ENCODE measurements at regions not wholly inside any gene's neighbourhood (a gene's known extent, or its start where the extent isn't known, plus 50 kb on each side); places are given as distances from the start of the nearest gene placed in this dataset.
"Not testable (repeated sequence)": the region's sequence is repeated elsewhere in the genome, so short reads cannot be mapped to it uniquely, and the experiment has no call there.

DNA sequence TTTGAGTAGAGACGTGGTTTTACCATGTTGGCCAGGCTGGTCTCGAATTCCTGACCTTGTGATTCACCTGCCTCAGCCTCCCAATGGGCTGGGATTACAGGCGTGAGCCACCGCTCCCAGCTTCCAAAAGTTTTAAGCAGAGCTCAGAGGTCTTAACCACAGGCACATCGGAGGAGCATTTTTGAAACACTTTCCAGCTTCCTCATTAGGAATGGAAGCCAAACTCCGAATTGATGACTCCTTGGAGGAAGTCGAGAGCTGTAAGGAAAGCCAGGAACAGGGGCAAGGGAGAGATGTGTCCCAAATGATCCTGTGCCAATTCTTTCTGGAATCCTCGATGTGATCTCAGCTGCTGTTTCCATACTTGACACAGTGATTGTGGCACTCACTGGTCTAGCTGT lies 56.2 kb upstream of the CCZ1B start:
- ATAC-seq = not testable (repeated sequence)

DNA sequence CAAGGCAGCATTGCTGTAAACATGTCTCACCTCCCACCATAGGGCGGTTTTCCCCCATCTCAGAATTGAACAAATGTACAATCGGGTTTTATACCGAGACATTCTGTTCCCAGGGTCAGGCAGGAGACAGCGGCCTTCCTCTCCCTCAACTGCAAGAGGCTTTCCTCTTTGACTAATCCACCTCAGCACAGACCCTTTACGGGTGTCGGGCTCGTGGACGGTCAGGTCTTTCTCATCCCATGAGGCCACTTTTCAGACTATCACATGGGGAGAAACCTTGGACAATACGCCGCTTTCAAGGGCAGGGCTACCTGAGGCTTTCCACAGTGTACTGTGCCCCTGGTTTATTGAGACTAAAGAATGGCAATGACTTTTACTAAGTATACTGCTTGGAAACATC lies 57.7 kb upstream of the CCZ1B start:
- ATAC-seq = not testable (repeated sequence)

DNA sequence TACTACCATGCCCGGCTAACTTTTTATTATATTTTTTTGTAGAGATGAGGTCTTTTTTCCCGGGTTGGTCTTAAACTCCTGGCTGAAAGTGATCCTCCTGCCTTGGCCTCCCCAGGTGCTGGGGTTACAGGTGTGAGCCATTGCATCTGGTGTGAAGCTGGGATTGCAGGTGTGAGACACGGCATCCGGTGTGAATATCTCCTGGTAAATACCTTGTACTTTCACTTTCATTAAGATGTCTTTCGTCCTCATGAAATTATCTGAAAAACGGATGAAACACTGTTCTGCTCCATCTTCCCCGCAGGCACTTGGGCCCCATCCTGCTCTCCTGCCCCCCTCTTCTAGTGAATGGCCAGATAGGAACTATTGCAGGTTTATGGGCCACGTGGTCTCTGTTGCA lies 60.1 kb upstream of the CCZ1B start:
- no peak for ATAC-seq

DNA sequence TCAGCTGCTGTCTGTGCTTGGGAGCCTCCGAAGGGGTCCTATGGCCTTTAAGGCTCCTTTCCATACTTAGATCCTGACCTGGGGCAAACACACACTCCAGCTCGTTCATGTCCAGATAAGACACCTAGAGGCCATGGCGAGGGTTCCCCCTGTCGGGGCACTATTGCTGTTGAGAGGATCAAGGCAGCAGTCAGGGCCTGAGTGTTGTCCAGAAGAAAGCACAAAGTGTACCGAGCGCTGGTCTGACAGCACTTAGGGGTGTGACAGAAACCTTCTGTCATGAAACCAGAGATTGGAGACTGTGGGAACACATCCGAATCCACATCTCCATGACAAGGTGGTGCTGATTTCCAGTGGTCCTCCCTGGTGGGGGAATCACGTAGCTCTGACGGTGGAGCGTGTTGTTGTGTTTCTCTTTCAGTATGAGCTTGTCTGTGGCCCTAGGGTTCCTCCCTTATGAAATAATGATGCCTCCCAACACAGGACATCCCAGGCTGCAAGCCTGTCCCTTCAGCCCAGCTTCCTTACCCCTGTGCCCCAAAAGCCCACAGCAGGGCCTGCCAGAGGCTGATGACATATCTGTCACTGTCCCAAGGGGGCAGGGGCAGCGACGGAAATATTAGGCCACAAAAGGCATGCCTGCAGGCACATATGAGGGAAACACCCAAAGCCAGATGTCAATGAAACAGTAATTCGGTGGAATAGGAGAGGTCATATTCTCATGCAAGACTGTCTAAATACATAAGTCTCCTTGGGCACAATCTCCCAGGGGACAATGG lies 62.4 kb upstream of the CCZ1B start:
- ATAC-seq = not testable (repeated sequence)

DNA sequence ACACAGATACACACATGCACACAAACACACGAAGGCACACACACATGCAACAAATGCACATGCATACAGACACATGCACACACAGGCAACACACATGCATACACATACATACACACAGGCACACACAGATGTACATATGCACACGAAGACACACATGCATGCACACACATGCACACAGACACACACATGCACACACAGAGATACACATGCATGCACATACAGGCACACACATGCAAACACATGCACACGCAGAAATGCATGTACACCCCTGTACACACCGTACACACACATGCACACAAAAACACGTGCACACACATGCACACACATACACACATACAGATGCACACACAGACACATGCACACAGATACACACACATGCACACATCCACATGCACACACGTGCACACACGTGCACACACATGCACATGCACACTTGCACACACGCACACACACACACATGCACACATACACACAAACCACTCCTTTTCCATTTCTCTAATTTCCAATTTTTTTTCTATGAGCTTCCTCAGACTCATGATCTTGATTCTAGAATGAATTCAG lies 63.3 kb upstream of the CCZ1B start:
- no peak for ATAC-seq

DNA sequence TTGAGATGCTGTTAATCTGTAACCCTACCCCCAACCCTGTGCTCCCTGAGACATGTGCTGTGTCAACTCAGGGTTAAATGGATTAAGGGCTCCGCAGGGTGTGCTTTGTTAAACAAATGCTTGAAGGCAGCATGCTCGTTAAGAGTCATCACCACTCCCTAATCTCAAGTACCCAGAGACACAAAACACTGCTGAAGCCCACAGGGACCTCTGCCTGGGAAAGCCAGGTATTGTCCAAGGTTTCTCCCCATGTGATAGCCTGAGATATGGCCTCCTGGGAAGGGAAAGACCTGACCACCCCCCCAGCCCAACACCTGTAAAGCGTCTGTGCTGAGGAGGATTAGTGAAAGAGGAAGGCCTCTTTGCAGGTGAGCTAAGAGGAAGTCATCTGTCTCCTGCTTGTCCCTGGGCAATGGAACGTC lies 76.0 kb upstream of the CCZ1B start:
- not testable (repeated sequence) for ATAC-seq

DNA sequence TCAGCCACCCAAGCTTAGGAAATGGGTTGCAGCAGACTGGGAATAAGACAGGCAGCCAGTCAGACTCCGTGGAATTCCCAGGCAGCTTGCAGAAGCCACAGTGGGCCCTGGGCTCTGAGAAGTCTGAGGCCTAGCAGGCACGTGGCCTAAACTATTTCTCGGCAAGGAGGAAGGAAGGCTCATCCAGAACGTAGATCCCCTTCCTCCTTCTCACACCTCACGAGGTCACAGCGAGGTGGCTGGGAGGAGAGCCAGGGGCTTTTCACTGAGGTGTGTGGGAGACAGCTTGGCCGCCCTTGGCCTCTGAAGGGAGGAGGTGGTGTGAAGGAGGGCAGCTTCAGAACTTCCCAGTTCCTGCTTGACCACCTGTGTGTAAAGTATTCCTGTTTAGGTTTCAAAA lies 77.2 kb upstream of the CCZ1B start:
- ATAC-seq = not testable (repeated sequence)

DNA sequence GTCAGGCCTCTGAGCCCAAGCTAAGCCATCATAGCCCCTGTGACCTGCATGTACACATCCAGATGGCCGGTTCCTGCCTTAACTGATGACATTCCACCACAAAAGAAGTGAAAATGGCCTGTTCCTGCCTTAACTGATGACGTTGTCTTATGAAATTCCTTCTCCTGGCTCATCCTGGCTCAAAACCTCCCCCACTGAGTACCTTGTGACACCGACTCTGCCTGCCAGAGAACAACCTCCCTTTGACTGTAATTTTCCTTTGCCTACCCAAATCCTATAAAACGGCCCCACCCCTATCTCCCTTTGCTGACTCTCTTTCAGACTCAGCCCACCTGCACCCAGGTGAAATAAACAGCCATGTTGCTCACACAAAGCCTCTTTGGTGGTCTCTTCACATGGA lies 77.7 kb upstream of the CCZ1B start:
- ATAC-seq = not testable (repeated sequence)

DNA sequence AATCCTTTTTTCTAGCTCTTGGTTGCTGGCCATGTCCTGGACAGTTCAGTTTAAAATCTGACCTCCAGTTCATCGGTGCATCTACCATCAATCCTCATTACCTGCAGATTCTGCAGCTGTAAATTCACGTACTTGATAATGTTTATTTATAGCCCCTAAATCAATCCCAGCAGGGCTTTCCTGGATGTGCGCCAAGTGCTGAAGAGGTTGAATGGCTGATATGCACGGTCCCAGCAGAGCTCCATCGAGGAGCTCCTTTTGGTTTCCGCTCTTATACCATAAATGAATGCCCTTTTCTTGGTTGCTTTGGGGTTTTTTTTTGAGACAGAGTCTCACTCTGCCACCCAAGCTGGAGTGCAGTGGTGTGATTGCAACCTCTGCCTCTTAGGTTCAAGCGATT lies 91.2 kb upstream of the CCZ1B start:
- ATAC-seq = no peak

DNA sequence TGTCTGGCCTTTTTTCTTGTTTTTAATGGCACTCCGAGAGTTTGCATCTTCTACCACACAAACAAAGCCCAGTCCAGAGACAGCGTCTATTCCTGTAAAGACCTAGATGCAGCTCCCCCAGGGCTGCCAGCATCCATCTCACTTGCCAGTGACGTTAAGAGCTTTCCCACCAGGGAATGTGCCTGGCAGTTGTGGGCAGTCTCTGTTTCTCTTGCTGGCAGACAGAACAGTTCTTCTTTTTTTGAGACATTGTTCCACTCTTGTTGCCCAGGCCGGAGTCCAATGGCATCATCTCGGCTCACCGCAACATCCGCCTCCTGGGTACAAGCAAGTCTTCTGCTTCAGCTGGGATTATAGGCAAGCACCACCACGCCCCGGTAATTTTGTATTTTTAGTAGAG lies 93.1 kb upstream of the CCZ1B start:
- not testable (repeated sequence) for ATAC-seq

DNA sequence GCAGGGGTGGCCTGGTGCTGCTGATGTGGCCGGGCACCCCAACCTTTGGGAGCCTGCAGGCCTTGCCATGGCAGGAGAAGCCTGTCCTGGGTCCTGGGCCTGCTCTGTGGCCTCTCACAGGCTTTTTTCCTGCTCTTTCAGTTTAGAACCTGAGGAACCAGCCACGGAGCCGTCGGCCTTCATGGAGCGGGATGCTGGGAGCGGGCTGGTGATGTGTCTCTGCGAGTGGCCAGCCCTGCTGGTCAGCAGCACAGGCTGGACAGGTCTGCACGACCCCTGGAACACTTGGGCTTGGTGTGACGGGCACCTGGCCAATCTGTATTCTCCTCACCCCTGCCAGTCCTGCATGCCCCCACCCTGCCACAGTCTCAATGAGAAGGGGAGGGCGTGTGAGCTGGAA lies 98.4 kb upstream of the CCZ1B start:
- ATAC-seq = not testable (repeated sequence)

DNA sequence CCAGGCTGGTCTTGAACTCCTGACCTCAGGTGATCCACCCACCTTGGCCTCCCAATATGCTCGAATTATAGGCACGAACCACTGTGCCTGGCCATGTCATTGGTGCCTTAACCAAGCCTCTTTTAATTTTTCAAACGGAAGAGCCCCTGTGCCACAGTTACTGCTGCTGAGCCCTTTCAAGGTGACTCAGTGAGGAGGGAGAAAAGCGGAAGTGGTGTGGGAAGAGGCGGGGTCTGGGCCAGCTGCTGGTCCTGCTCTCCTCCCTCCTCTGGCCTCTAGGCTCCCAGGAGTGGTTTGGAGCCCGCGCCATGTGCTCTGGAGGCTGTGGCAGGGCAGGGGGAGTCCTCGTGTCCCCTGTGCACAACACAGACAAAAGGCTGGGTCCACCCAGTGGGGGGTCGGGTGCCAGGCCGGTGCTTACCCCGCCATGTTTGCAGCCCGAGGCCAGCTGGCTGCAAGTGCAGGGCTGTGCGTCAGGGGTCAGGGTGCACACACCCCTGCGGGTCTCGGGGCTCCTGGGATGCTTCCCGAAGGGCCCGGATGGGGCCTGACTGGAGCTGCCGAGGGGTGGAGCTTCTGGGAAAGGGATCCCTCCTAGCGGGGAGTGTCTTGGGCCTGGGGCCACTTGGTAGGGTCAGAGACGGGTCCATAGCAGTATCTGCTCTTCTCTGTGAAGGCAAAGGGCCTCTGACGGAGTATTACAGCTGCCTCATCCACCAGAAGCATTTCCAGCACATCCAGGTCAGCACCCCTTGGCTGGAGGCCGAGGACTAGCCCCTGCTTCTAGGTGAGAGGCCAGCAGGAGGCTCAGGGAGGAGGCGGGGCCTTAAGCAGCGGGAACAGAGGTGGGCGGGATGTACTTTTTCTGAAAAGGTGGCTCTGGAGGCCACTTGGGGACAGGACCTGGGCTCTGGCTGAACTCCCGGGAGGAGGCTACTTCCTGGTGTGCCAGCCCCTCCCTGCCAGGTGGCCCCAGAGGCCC lies 100.4 kb upstream of the CCZ1B start:
- ATAC-seq = not testable (repeated sequence)

DNA sequence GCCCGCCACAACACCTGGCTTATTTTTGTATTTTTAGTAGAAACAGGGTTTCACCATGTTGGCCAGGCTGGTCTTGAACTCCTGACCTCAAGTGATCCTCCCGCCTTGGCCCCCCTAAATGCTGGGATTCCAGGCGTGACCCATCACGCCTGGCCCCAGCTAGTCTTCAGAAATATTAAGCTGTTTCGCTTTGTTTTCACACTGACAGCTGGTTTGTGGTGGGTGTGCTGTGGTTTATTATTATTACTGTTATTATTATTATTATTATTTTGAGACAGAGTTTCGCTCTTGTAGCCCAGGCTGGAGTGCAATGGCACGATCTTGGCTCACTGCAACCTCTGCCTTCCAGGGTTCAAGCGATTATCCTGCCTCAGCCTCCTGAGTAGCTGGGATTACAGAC lies 101.6 kb upstream of the CCZ1B start:
- not testable (repeated sequence) for ATAC-seq

DNA sequence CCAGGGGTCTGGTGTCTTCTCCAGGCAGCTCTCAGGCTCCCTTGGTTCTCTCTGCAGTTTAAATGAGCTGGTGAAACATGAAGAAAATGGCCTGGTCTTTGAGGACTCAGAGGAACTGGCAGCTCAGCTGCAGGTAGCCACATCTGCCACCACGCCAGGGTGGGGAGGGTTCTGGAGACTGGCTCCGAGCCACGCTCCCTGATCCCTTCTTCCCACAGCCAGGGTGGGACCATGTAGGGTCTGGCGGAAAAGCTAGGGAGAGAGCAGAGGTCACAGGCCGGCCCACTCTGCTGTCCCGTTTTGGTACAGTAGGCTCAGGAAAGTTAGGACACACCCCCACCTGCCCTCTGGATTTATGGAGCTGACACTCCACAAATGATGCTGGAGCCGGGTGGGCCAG lies 103.5 kb upstream of the CCZ1B start:
- ATAC-seq = not testable (repeated sequence)

DNA sequence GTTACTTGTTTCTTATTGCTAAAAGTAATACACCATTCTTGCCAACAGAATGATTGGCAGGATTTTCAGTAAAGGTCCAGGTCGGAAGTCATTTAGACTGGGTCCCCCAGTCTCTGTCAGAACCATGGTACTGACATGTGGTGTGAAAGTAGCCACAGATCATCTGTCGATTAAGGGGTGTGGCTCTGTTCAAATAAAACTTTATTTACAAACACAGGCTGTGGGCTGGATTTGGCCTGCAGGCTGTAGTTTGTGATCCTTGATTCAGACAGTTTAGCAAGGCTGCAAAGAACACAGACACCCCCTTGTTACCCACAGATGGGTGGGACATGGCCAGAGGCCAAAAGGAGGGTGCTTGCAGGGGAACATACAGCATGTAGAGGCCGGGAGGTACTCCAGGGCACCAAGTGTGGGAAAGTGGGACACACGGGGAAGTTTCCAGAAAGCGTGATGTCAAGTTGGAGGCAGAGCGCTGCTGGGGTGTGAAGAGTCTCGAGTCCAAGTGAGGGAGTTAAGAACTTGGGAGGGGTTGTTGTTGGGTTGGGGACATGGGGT lies 104.1 kb upstream of the CCZ1B start:
- ATAC-seq = not testable (repeated sequence)

DNA sequence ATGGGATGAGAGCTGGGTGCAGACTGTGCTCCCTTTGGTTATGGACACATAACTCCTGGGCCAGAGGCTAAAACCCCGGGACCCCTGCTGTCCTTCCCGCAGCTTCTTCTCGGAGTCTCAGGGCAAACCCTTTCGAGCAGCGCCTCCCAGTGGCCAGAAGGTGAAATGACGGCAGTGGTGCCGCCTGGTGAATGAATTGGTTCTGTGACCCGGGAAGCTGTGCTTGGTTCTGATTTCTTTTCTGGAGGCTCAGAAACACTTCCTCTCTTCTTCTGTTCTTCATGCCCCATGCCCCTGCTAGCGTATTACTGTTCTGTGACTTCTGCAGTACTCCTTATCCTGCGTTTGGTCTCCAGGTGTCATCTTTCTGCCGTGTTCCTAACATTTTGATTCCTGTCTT lies 104.7 kb upstream of the CCZ1B start:
- not testable (repeated sequence) for ATAC-seq

DNA sequence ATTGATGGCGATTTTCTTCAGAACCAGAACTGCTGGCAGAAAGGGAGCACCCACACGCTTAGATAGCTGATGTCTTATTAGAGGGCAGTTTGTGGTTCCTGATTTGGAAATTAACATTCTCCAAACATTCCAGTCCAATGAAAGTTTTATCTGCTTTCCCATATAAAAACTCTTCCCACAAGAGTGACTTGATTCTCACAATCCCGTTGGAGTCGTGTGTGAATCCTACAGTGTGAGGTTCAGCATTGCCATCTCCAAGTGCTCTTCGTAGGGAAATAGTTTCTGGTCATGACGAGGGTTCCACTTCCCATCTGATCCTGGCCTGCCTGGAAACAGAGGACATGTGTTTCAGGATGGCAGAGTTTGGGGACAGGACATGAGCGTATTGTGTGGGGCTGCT lies 105.4 kb upstream of the CCZ1B start:
- ATAC-seq = not testable (repeated sequence)

DNA sequence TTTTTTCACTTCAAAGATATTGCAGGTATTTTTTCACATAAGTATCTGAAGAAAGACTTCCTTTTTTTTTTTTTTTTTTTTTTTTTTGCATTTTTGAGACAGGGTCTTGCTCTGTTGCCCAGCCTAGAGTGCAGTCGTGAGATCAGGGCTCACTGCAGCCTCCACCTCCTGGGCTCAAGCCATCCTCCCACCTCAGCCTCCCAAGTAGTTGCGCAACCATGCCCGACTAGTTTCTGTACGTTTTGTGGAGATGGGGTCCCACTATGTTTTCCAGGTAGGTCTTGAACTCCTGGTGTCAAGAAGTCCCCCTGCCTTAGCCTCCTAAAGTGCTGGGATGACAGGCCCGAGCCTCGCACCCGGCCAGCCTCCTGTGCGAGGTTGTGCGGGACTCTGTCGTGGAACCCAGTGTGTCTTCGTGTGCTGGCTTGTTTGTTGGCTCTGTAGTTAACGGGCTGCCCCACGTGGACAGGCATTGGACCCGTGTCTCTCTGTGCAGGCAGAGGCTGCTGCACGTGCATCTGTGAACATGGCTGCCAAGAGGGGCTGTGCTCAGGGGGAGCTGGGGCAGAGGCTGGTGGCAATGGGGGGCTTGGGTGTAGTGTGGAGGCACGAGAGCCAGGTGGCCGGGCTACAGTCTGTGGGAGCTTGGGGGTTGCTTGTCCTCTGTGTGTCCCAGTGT lies 108.0 kb upstream of the CCZ1B start:
- not testable (repeated sequence) for ATAC-seq

DNA sequence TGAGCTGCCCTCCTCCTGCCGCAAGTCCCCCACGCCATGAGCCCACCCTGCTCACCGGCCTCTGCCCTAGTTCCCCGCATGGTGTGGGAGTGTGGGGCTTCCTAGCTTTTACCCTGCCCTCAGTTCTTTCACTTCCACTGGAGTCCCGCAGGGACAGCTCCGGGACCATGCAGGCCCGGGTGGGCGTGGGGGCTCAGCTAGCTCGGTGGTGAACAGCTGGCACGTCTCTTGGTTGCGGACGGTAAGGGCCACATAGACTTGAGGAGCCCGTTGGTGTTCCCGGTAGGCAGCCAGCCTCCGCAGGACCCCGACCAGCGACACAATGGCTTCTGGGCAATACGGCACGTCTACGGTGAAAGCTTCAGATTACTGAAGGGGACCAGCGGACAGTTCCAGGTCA lies 108.9 kb upstream of the CCZ1B start:
- ATAC-seq = no peak

DNA sequence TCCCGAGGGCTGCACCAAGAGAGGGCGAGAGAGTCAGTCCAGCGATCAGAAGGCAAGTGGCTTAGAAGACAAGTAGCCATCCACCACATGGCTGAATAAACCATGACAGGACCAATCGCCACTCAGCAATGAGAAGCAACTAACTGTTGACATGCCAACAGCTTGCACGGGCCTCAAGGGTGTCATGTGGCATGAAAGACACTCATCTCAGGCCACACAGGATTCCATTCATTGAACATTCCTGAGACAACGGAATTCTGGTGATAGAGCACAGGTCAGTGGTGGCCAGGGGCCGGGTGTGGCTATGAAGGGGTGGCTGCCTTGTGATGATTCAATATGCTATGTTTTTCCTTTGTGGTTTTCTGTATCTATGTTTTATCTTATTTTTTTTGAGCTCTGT lies 110.6 kb upstream of the CCZ1B start:
- ATAC-seq = not testable (repeated sequence)

DNA sequence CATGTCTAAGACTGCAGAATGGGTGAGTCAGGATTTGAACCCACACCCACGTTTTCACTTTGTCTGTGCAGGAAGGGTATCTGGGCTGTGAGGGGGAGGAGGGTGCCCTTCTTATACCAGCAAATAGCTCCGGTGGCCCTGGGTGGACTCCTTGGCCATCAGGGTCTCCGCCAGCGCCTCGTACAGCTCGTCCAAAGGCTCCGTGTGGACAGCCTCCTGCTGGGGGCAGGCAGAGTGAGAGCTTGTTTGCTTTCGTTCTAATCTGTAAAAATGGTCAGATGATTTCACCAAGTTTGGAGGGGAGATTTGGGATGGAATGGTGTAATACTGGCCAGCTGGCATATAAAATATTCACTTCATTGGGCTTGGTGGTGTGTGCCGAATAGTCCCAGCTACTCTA lies 111.7 kb upstream of the CCZ1B start:
- not testable (repeated sequence) for ATAC-seq

DNA sequence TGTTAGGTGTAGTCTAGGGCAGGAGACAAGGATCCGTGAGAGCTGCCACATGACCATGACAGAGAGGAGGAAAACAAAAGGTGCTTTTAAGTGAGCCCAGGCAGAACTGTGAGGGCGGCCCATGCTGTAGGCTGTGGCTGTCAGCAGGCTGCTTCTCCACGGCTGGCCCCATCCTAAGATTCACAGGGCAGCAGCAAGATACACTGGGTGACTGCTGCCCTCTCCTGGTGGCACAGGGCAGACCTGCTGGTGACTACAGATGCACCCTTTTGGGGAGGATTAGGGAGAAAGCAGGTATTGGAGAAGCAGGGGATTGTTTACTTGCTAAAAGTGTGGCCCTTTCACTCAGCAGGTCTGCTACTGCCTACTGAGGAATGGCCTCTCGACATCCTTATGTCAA lies 112.2 kb upstream of the CCZ1B start:
- ATAC-seq = not testable (repeated sequence)

Measured in esophagus mucosa (tissue), 1 donor.